Endothelial cell of hepatic sinusoid (primary cell): ENCODE measurements at regions not wholly inside any gene's neighbourhood (a gene's known extent, or its start where the extent isn't known, plus 50 kb on each side); places are given as distances from the start of the nearest gene placed in this dataset.
"Not testable (repeated sequence)": the region's sequence is repeated elsewhere in the genome, so short reads cannot be mapped to it uniquely, and the experiment has no call there.

ENCODE experiments used
- in situ Hi-C: cut with HindIII; loops from 2 replicates; pipeline ENCODE4 v1.10.0; 2017; ENCODE audit warnings: low sequenced_read_pairs

DNA sequence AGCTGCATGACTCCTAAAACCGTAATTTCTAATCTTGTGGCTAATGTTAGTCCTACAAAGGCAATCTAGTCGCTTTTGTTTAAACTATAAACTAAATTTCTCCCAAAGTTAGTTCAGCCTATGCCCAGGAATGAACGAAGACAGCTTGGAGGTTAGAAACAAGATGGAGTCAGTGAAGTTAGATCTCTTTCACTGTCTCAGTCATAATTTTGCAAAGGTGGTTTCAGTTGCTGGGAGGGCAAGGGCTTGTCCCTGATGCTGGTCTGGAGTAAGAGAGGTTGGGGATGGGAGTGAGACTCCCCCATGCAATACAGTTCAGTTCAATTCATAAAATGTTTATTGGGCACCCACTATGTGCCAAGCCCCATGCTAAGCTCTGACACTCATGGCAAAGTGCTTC lies 362.1 kb downstream of the TYW1 start:
- in situ Hi-C loops, result not testable (repeated sequence)

DNA sequence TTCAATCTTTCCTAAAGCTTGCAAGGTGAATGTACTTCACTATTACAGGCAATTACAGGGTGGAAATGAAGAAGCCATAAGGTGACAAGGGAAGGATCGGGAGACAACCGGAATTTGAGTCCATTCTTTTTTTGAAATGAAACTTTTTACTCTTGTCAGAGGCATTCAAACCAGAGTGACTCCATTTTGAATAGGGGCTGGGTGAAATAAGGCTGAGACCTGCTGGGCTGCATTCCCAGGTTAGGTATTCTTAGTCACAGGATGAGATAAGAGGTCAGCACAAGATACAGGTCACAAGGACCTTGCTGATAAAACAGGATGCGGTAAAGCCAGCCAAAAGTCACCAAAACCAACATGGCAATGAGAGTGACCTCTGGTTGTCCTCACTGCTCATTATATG lies 363.3 kb downstream of the TYW1 start:
- in situ Hi-C loops, result no loop called here

DNA sequence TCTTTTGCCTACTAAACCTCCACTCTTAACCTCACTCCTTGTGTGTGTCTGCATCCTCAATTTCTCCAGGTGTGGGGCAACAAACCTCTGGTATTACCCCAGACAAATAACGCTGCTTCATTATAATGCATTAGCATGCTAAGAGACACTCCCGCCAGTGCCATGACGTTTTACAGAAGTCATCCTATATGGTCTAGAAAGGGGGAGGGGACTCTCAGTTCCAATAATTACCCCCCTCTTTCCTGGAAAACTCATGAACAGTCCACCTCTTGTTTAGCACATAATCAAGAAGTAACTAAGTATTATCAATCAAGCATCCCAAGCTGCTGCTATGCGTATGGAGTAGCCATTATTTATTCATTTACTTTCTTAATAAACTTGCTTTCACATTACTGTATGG lies 364.5 kb downstream of the TYW1 start:
- in situ Hi-C loops, result no loop called here

DNA sequence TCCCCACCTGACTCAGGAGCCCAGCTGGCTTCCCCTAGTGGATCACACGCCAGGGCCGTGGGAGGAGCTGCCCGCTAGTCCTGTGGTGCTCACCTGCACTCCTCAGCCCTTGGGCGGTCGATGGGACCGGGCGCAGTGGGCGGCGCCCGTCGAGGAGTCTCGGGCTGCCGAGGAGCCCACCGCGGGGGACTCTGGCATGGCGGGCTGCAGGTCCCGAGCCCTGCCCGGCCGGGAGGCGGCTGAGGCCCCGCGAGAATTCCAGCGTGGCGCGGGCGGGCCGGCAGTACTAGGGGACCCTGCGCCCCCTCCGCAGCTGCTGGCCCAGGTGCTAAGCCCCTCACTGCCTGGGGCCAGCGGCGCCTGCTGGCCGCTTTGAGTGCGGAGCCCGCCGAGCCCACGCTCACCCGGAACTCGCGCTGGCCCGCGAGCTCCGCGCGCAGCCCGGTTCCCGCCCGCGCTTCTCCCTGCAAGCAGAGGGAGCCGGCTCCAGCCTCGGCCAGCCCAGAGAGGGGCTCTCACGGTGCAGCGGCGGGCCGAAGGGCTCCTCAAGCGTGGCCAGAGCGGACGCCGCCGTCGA lies 367.9 kb downstream of the TYW1 start:
- in situ Hi-C loops, result no loop called here

DNA sequence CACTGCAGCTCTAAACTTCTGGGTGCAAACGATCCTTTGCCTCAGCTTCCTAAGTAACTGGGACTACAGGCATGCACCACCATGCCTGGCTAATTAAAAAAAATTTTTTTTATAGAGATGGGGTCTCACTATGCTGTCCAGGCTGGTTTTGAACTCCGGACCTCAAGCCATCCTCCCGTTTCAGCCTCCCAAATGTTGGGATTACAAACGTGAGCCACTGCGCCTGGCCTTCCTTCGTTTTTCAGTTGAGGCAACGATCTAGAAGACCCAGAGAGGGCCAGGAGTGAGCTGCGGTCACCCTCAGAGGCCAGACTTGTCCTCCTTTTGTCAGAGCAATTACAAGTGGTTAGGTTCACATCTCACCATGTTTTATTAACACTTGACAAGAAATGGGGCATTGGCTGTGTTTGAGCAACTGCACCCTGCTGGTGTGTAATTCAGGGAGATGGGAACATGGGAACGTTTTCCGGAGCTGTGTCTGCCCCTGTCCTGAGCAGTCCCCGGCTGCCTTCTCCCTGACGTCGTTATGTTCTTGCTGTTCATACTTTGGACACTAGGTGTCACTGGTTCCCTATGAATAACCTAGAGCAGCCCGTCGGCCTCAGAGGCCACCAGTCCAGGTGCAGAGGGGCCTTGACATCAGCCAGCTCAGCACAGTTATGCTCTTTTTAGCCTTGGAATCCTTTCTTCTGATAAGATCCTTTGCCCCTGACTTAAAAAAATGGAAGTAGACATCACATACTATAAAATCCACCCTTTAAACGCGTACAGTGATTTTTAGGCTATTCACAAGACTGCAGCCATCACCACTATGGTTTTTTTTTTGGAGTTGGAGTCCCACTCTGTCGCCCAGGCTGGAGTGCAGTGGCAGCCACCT lies 375.0 kb downstream of the TYW1 start:
- in situ Hi-C loops, result no loop called here

DNA sequence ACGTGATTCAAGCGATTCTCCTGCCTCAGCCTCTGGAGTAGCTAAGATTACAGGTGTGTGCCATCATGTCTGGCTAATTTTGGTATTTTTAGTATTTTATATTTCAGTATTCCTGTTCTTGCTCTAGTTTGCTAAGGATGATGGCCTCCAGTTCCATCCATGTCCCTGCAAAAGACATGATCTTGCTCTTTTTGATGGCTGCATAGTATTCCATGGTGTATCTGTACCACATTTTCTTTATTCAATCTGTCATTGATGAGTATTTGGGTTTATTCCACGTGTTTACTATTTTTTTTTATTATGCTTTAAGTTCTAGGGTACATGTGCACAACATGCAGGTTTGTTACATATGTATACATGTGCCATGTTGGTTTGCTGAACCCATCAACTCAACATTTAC lies 376.8 kb downstream of the TYW1 start:
- in situ Hi-C loops, result not testable (repeated sequence)

DNA sequence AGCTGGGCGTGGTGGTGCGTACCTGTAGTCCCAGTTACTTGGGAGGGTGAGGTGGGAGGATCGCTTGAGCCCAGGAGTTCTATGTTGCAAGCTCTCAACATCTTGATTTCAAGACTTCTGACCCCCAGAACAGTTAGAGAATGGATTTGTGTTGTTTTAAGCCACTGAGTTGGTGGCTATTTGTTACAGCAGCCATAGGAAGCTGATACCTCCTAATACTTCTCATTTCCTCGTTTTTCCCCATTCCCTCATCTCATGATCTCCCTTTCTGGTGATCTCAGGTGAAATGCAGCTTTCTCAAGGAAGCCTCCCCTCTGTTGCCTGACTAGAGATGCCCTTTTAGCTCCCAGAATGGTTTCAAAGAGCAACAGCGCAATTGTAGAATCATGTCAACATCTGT lies 378.8 kb downstream of the TYW1 start:
- in situ Hi-C loops, result no loop called here

DNA sequence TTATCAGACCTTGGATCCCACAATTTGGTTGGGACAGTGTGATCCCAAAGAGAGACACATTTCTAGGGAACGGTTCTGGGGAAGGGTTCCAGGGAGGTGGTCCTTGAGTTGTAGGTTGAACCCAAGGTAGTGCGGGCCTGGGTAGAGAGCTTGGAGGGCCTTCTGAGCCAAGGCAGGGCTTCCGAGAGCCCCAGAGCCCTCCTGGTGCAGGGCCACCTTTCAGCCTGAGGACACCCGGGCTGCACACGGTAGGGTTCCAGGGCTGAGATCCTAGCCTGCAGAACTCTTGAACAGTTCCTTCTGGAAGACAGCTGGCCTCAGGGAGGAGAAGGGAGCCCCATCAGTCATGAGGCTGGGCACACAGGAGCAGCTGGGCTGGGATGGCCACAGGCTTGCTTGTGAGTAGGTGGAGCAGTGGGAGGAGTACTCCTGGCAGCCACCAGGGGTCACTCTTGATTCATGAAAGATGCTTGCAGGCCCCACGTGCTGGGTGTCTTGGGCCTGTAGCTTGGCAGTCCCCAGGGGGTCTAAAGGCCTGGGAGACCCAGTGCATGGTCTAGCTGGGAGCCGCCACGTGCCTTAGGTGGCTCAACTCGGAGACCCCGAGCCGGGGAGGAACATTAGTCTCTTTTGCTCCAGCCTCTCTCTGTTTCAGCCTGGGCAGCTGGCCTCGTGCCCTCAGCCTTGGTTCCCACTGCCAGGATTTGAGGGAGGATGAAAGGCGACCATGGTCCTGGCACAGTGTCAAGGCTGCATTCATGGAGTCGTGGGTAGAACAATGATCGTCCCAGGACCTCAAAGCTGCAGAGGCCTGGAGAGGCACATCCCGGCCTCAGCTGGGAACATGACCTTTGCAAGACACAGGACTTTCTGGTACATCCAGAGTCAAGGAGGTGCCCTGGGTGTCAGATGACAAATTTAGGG lies 381.6 kb downstream of the TYW1 start:
- in situ Hi-C loops, result no loop called here

DNA sequence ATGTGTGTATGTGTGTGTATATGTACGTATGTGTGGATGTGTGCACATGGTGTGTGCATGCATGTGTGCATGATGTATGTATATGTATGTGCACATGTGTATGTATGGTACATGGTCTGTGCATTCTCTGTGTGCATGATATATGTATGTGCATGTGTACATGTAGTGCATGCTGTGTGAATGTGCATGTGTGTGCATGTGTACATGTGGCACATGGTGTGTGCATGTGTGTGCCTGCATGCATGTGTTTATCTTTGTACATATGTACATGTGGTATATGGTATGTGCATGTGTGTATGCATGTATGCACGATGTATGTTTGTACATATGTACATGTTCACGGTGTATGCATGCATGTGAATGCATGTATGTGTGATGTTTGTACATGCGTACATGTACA lies 383.7 kb downstream of the TYW1 start:
- in situ Hi-C loops, result no loop called here

DNA sequence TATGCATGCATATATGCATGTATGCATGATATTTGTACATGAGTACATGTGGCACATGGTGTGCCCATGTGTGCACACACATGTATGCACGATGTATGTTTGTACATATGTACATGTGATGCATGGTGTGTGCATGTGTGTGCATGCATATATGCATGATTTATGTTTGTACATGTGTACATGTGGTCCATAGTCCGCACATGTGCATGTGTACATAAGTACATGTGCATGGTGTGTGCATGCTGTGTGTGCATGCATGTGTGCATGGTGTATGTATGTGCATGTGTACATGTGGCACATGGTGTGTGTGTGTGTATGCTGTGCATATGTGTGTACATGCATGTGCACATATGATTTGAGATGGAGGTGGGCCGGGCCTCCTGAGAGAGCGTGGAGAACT lies 384.2 kb downstream of the TYW1 start:
- in situ Hi-C loops, result no loop called here

DNA sequence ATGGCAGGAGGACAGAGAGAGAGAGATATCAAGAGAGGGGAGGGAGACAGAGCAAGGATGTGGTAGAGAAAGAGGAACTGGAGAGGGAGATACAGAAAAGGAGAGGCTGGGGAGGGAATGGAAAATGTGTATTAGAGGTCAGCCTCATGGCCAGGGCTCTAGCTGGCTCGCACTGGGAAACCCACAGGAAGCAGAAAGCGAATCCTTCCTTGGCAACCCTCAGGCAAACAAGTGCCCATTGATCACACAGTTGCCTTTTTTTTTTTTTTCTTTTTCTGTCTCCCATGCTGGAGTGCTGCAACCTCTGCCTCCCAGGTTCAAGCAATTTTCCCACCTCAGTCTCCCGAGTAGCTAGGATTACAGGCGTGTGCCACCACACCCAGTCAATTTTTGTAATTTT lies 391.2 kb downstream of the TYW1 start:
- in situ Hi-C loops, result no loop called here

DNA sequence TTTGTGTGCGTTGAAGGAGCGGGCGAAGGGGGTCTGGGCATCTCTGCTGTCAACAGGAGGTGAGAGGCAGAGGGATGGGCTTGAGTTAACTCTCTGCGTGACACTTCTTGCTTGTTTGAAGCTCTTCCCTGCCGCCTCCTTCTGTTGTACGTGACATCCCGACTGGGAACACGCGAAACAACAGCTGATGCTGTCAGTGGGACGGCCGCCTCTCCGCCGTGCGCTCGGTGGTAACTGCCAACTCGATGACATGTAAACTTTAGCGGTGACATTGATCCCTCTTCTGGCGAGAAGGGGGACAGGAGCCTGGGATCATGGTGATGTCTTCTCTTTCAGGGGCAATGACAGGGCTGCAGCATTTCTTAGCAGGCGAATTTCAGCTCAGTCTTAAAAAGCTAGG lies 394.5 kb downstream of the TYW1 start:
- in situ Hi-C loops, result no loop called here

DNA sequence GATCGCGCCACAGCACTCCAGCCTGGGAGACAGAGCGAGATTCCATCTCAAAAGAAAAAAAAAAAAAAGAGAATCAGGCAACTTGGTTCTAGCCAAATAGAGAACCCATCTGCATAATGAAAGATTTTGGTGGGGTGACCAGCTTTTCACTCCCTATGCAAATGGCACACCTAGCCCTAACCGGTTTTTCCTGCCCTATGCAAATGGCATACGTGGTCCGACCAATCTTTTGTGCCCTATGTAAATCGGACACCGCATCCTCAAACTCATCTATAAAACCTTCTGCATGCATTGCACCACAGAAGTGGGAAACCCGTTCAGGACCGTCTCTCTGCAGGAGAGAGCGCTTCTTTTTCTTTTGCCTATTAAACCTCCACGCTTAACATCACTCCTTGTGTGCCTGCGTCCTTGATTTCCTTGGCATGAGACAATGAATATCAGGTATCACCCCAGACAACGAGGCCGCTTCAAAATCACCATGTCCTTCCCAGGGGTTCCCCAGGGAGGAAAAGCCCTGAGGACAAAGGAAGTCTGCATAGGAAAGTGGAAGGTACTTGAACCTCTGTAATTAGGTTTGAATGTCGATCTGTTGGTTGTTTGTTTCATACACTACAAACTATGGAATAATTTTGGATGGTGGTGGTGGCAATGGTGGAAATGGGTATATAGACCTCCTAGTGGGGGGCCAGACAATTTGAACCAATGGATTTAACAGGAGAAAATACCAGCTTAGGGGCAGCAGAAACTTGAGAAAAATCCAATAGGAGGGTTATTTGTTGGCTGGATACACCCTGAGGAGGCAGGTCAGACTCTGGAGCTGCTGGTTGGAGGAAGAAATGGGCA lies 396.2 kb downstream of the TYW1 start:
- in situ Hi-C loops, result no loop called here

DNA sequence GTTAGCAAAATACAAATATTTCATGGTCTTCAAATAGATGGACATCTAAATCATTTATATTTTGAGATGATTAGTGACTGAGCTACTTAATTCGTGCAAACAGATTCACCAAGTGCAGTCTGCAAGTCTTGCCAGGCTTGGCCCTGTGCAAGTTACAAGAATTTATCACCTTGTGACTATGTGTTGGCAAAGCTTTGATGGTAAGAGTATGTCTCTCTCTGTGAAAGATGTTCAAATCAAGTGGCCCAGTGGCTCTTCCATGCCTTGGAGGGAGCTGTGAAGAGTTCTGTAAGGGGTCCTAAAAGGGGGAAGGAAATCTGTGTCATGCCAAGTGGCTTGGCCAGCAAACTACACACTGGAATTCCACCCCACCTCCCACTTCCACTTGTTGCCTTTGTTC lies 397.3 kb downstream of the TYW1 start:
- in situ Hi-C loops, result no loop called here

DNA sequence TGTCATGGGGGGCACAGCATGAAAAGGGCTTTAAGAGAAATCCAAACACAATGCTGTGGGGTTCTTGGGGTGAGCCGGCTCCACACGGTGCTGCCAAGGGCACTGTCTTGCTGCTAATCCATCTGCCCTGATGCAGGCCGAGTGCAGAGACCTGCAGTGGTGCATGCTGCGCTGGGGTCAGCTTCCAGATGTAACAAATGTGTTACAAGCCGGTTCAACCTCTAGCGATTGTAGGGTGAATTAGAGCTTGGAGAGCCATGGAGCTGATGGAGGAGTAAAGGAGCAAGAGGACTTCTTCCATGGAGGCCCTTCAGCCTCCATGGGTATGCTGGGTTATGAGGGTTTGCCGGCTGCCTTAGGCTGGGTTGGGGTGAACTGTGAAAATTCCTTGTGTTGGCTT lies 402.3 kb downstream of the TYW1 start:
- in situ Hi-C loops, result no loop called here

DNA sequence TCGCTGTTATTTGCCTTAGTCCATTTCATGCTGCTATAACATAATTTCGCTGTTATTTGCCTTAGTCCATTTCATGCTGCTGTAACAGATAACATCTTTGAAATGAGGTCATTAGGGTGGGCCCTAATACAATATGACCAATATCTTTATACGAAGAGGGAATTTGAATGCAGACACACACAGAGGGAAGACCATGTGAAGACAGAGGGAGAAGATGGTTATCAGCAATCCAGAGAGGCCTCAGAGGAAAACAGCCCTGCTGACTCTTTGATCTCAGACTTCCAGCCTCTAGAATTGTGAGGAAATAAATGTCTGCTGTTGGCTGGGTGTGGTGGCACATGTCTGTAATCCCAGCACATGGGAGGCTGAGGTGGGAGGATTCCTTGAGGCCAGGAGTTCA lies 404.9 kb downstream of the TYW1 start:
- in situ Hi-C loops, result loop anchor here (10.0 kb wide), 2 partner anchors 203 to 343 kb away; no protein-coding TSS in a partner anchor

DNA sequence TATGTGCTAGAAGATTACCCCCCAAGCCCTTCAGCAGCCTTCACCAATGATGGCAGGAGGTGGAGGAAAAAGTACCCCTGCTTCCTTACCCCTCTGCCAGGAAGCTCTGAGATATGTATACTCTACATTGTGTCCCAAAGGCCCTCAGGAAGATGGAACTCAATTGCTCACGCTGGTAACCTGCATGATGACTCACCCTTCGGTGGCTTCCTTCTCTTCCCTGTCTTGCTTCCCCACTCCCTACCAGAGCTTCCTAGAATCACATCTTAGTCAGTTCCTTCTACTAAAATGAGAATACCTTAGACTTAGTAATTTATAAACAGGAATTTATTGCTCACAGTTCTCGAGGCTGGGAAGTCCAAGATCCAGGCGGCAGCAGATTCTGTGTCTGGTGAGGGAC lies 405.6 kb downstream of the TYW1 start:
- in situ Hi-C loops, result loop anchor here (10.0 kb wide), 2 partner anchors 203 to 343 kb away; no protein-coding TSS in a partner anchor

DNA sequence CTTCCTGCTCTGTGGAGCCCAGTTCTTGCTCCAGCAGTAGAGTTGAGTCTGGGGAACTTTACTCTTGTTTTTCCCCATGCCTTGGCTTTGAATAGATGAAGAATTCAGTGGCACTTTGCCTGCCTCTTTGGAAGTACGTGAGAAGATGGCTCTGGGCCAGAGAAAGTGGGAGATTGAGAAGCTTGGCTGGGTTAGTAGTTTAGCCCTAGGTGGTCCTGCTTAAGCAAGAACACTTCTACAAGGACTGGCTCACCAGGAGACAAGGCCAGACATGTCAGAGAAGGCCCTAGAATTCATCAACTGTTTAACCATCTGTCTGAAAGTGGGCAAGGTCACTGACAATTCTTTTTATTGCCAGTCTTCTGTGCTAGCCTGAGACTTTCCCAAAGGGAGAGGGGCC lies 410.3 kb downstream of the TYW1 start:
- in situ Hi-C loops, result loop anchor here (10.0 kb wide), 2 partner anchors 198 to 338 kb away; no protein-coding TSS in a partner anchor

DNA sequence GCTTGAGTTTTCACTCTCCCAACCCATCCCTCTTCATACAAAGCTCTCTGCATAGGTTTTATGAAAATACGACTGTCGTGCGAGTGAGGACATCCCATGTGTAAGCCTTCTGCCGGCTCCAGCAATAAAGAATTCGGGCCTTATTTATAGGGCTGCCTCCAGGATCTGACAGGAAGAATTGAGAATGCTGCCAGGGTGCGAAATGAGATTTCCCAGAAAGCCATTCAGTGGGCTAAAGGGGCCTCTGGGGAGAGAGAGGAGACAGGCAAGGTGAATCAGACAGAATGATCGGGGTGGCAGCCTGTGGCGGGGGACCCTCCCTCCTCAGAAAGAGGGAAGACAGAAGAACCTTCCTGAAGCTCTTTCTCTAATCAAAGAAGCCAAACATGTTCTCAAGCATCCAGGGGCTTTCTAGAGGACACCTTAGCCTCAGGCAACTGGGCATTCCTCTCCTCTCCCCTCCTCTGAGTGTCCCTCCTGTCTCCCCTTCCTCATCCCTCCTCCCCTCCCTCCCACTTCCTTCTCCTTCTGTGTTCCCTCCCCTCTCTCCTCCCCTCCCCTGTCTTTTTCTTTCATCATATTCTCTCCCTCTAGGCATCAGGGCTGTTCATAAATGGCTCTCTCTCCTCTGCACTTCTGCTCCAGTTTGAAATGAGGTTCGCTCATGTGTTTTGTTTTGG lies 410.9 kb downstream of the TYW1 start:
- in situ Hi-C loops, result loop anchor here (10.0 kb wide), 2 partner anchors 197 to 337 kb away; no protein-coding TSS in a partner anchor

DNA sequence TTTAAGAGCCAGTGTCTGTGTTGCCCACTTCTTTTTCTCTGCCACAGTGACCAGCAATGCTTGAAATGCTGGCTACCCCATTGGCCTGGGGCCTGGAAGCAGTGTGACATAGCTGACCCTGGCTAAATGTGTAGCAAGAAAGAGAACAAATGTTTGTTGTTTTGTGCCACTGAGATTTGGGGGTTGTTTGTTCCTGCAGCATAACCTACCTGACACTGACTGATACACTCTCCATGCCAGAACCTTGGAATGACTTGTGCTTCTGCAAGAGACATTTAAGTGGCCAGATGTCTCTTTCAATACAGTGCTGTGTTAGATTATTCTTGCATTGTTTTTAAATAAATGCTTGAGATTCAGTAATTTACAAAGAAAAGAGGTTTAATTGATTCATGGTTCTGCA lies 411.5 kb downstream of the TYW1 start:
- in situ Hi-C loops, result loop anchor here (10.0 kb wide), 2 partner anchors 197 to 337 kb away; no protein-coding TSS in a partner anchor
